OCI-LY7 (cell line): ENCODE measurements at regions not wholly inside any gene's neighbourhood (a gene's known extent, or its start where the extent isn't known, plus 50 kb on each side); places are given as distances from the start of the nearest gene placed in this dataset.

ENCODE experiments used
- BruUV-seq: library from RNA; stranded (reverse); fragments of 400-500 nt; replicated peaks from 2 replicates; lab custom pipeline; 2021; lab: Mats Ljungman, UMichigan
- CTCF ChIA-PET: fragments of 300-600 bp; sonication (Branson Sonifier 250); formaldehyde crosslinking; loops from one replicate; lab custom pipeline; 2022; ENCODE audit warnings: antibody characterized with exemption; ENCODE audit not compliant: unreplicated experiment; lab: Charles Lee
- POLR2A ChIA-PET: fragments of 300-600 bp; sonication (Branson Sonifier 250); formaldehyde crosslinking; loops from one replicate; lab custom pipeline; 2022; ENCODE audit warnings: antibody characterized with exemption; lab: Charles Lee
- DNase-seq: peaks from one replicate; pipeline ENCODE4 v3.0.0-alpha.2; 2015; ENCODE audit warnings: low spot score
- H2AFZ ChIP-seq: fragments of 200-600 bp; sonication (generic), shearing (Covaris generic); 2 replicates; pipeline ENCODE4 v1.6.1; 2014; ENCODE audit warnings: mild to moderate bottlenecking, antibody characterized with exemption, low read length, moderate library complexity
- H3K27ac ChIP-seq: fragments of 200-600 bp; sonication (generic); 2 replicates; pipeline ENCODE4 v1.5.1; 2014; ENCODE audit warnings: mixed run types, low read depth, mild to moderate bottlenecking, moderate library complexity, low read length, inconsistent platforms; ENCODE audit not compliant: poor library complexity, severe bottlenecking
- H3K36me3 ChIP-seq: fragments of 200-600 bp; sonication (generic); 2 replicates; pipeline ENCODE4 v1.6.1; 2014; ENCODE audit warnings: mild to moderate bottlenecking, antibody characterized with exemption, low read length, moderate library complexity, mixed read lengths; ENCODE audit not compliant: insufficient read depth
- H3K4me1 ChIP-seq: fragments of 200-600 bp; sonication (generic); 2 replicates; pipeline ENCODE4 v1.5.1; 2014; ENCODE audit warnings: mild to moderate bottlenecking, low read length; ENCODE audit not compliant: insufficient read depth, poor library complexity, severe bottlenecking
- H3K4me2 ChIP-seq: fragments of 200-600 bp; sonication (generic); 2 replicates; pipeline ENCODE4 v1.6.1; 2014; ENCODE audit warnings: mild to moderate bottlenecking, low read length
- H3K4me3 ChIP-seq: fragments of 200-600 bp; sonication (generic); 2 replicates; pipeline ENCODE4 v1.5.1; 2014; ENCODE audit warnings: mild to moderate bottlenecking, low read depth, low read length; ENCODE audit not compliant: poor library complexity, severe bottlenecking
- H3K79me2 ChIP-seq: fragments of 200-600 bp; sonication (generic); 2 replicates; pipeline ENCODE4 v1.6.1; 2016; ENCODE audit warnings: low read depth, mild to moderate bottlenecking, low read length, moderate library complexity, mixed read lengths; ENCODE audit not compliant: insufficient read depth
- H3K9me2 ChIP-seq: fragments of 200-600 bp; sonication (generic); 2 replicates; pipeline ENCODE4 v1.6.1; 2016; ENCODE audit warnings: mild to moderate bottlenecking, low read length, mixed read lengths; ENCODE audit not compliant: insufficient read depth
- H3K9me3 ChIP-seq: fragments of 200-600 bp; sonication (generic); 2 replicates; pipeline ENCODE4 v1.6.1; 2014; ENCODE audit warnings: mild to moderate bottlenecking, mixed run types, low read length, mixed read lengths
- H4K20me1 ChIP-seq: fragments of 200-600 bp; sonication (generic); 2 replicates; pipeline ENCODE4 v1.6.1; 2014; ENCODE audit warnings: mild to moderate bottlenecking, antibody characterized with exemption, low read length, moderate library complexity, mixed read lengths; ENCODE audit not compliant: insufficient read depth
- EZH2phosphoT487 ChIP-seq: fragments of 200-600 bp; sonication (generic); IDR thresholded peaks from 2 replicates; pipeline ENCODE4 v1.6.1; 2018; ENCODE audit warnings: low read depth, borderline replicate concordance, mild to moderate bottlenecking, mixed run types, antibody characterized with exemption, low read length, moderate library complexity, mixed read lengths
- intact Hi-C: fragments of 100-400 bp; cut with micrococcal nuclease; formaldehyde crosslinking; loops from one replicate; pipeline ENCODE4 v1.10.0; 2022; ENCODE audit not compliant: unreplicated experiment
- TF ChIP-seq, protein P1 (sequence below): fragments of 200-600 bp; sonication (generic); conservative IDR thresholded peaks from 2 replicates; pipeline ENCODE4 v1.5.1; 2014; ENCODE audit warnings: mild to moderate bottlenecking, antibody characterized with exemption, low read length, moderate library complexity, mixed read lengths

DNA sequence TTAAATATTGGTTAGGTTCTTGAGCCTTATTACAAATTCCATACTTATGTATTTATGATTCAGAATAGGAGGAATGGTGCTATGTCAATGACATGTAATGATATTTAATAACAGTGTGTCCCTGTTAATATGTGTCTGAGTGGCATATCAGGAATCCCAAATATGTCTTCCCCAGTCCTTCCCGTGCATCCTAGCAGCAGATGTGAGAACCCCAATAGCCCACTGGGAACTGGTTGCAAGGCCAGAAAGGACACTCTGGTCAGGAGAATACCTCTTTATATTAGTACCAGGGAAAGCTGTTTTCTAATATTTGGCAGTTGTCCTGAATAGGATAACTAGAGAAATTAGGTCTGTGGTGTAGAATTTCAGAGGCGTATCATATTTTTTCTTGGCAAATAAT is 159.1 kb upstream of the PDE7B start:
- Histone ChIP-seq H3K4me1 (no peaks in the 10 kb centered on the region), H3K9me3 (no peaks in the 10 kb centered on the region), H3K4me3 (no peak overlapping the region), H3K36me3 (no peaks in the 10 kb centered on the region), H4K20me1 (no peaks in the 10 kb centered on the region), H3K79me2 (no peaks in the 10 kb centered on the region), H2AFZ (no peak overlapping the region), H3K27ac (no peak overlapping the region), H3K4me2 (no peak overlapping the region), H3K9me2 (no peaks in the 10 kb centered on the region)
- intact Hi-C loops = no loop called here
- DNase-seq = no peak
- ChIA-PET CTCF (no interaction called here), POLR2A (no interaction called here)
- TF ChIP-seq, protein P1, sequence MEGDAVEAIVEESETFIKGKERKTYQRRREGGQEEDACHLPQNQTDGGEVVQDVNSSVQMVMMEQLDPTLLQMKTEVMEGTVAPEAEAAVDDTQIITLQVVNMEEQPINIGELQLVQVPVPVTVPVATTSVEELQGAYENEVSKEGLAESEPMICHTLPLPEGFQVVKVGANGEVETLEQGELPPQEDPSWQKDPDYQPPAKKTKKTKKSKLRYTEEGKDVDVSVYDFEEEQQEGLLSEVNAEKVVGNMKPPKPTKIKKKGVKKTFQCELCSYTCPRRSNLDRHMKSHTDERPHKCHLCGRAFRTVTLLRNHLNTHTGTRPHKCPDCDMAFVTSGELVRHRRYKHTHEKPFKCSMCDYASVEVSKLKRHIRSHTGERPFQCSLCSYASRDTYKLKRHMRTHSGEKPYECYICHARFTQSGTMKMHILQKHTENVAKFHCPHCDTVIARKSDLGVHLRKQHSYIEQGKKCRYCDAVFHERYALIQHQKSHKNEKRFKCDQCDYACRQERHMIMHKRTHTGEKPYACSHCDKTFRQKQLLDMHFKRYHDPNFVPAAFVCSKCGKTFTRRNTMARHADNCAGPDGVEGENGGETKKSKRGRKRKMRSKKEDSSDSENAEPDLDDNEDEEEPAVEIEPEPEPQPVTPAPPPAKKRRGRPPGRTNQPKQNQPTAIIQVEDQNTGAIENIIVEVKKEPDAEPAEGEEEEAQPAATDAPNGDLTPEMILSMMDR = no peak
- TF ChIP-seq EZH2phosphoT487 = no peak
- no TSS peak for BruUV-seq

DNA sequence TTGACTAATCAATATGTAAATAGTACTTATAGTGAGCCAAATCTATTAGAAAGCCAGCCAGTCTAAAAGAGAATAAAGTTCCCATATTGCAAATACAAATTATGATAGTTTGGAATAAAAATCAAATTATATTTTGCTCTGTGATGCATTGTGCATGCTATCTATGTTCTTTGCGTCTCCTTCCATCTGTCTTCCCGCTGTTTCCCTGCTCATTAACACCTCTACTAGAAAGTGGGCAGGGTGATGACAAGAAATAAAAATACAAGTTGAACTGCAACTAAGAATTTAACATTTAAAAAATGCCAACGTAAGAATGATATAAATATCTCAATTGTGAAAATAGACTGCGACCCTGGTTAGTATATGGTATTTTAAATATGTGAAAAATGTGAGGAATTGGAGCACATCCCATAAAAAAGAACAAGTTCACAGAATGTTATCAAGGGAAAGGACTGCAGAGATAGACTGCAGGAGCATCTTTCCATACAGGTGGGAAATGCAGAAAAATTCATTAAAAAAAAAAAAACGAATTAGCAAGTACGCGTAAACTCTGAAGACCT is 157.6 kb upstream of the PDE7B start:
- Histone ChIP-seq H3K4me3 (no peak overlapping the region), H3K4me2 (no peak overlapping the region), H3K4me1 (no peaks in the 10 kb centered on the region), H3K79me2 (no peaks in the 10 kb centered on the region), H4K20me1 (no peaks in the 10 kb centered on the region), H3K27ac (no peak overlapping the region), H3K9me3 (no peaks in the 10 kb centered on the region), H3K36me3 (no peaks in the 10 kb centered on the region), H3K9me2 (no peaks in the 10 kb centered on the region), H2AFZ (no peak overlapping the region)
- DNase-seq = no peak
- intact Hi-C loops = no loop called here
- CTCF ChIA-PET = no interaction called here
- BruUV-seq = no TSS peak
- TF ChIP-seq EZH2phosphoT487 = no peak
- TF ChIP-seq, protein P1 = no peak
- POLR2A ChIA-PET = no interaction called here

DNA sequence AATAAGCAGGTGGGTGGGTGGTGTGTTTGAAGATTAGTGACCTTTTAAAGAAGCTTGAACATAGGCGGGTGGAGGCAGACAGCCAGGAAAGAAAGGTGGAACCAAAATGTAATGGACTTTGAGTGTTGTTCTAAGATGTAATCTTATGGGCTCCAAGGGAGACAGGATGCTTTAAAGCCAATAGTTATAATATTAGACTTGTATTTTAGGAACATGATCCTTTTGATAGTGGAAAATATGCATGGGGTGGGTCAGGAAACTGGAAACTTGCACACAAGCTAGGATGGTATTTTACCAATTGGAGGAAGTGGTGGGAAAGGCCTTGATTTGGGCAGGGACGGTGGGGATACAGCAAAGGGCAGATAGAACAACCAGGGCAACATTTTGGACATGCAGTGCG is 151.8 kb upstream of the PDE7B start:
- Histone ChIP-seq H3K9me3 (no peaks in the 10 kb centered on the region), H4K20me1 (no peaks in the 10 kb centered on the region), H3K4me3 (no peak overlapping the region), H3K9me2 (no peaks in the 10 kb centered on the region), H3K27ac (no peak overlapping the region), H2AFZ (no peak overlapping the region), H3K4me1 (no peaks in the 10 kb centered on the region), H3K36me3 (no peaks in the 10 kb centered on the region), H3K4me2 (no peak overlapping the region), H3K79me2 (no peaks in the 10 kb centered on the region)
- ChIA-PET POLR2A (interaction anchor here (0.6 to 1.1 kb wide), 3 partner anchors 10 to 517 kb away, joined by 3 to 5 read pairs (median 4); no protein-coding TSS in a partner anchor), CTCF (no interaction called here)
- TF ChIP-seq, protein P1 = no peak
- TF ChIP-seq EZH2phosphoT487 = no peak
- intact Hi-C loops = no loop called here
- no peak for DNase-seq
- BruUV-seq = no TSS peak
